PC-9 (cell line): ENCODE measurements at regions not wholly inside any gene's neighbourhood (a gene's known extent, or its start where the extent isn't known, plus 50 kb on each side); places are given as distances from the start of the nearest gene placed in this dataset.
A peak's percentile ranks its signal among the peaks of the same experiment; 100 is the strongest.

ENCODE experiments used
- BruUV-seq: library from RNA; stranded (reverse); fragments of 400-500 nt; replicated peaks from 2 replicates; lab custom pipeline; 2021; lab: Mats Ljungman, UMichigan
- CTCF ChIA-PET: fragments of 300-600 bp; sonication (Branson Sonifier 250); formaldehyde crosslinking; loops from one replicate; lab custom pipeline; 2022; ENCODE audit warnings: antibody characterized with exemption; lab: Charles Lee
- POLR2A ChIA-PET: fragments of 300-600 bp; sonication (Branson Sonifier 250); formaldehyde crosslinking; loops from one replicate; lab custom pipeline; 2022; ENCODE audit warnings: antibody characterized with exemption; ENCODE audit not compliant: unreplicated experiment; lab: Charles Lee
- DNase-seq, 2 experiments: peaks; one replicate each; pipeline versions ENCODE4 v3.0.0 to v3.0.0-alpha.2; 2015 to 2022; ENCODE audit warnings: mixed read lengths in 1 of 2
- H2AFZ ChIP-seq: fragments of 200-600 bp; sonication (generic); 2 replicates; pipeline ENCODE4 v1.8.1; 2017; ENCODE audit warnings: antibody characterized with exemption
- H3F3A ChIP-seq: fragments of 200-600 bp; sonication (generic); 2 replicates; pipeline ENCODE4 v1.8.1; 2017; ENCODE audit warnings: antibody characterized with exemption, mild to moderate bottlenecking, low read depth; ENCODE audit not compliant: insufficient read depth
- H3K27ac ChIP-seq: fragments of 200-600 bp; sonication (generic); 2 replicates; pipeline ENCODE4 v1.6.1; 2016; ENCODE audit warnings: mixed run types
- H3K27me3 ChIP-seq: fragments of 200-600 bp; sonication (generic); 2 replicates; pipeline ENCODE4 v1.6.1; 2016; ENCODE audit warnings: low read depth, mixed run types; ENCODE audit not compliant: insufficient read depth
- H3K36me3 ChIP-seq: fragments of 200-600 bp; sonication (generic); 2 replicates; pipeline ENCODE4 v1.6.1; 2016; ENCODE audit warnings: low read depth, mixed run types
- H3K4me1 ChIP-seq: fragments of 200-600 bp; sonication (generic); replicated peaks from 2 replicates; pipeline ENCODE4 v1.6.1; 2016; ENCODE audit warnings: mixed run types; ENCODE audit not compliant: insufficient read depth
- H3K4me2 ChIP-seq: fragments of 200-600 bp; sonication (generic); 2 replicates; pipeline ENCODE4 v1.6.1; 2017; ENCODE audit warnings: mixed run types
- H3K4me3 ChIP-seq: fragments of 200-600 bp; sonication (generic); 2 replicates; pipeline ENCODE4 v1.6.1; 2016; ENCODE audit warnings: mixed run types
- H3K79me2 ChIP-seq: fragments of 200-600 bp; sonication (generic); 2 replicates; pipeline ENCODE4 v1.6.1; 2017; ENCODE audit warnings: low read depth, mixed run types
- H3K9me2 ChIP-seq: fragments of 200-600 bp; sonication (generic); 2 replicates; pipeline ENCODE4 v1.8.1; 2017; ENCODE audit warnings: mild to moderate bottlenecking; ENCODE audit not compliant: insufficient read depth
- H3K9me3 ChIP-seq: fragments of 200-600 bp; sonication (generic); 2 replicates; pipeline ENCODE4 v1.8.1; 2016; ENCODE audit warnings: low read depth; ENCODE audit not compliant: insufficient read depth
- H4K20me1 ChIP-seq: fragments of 200-600 bp; sonication (generic); 2 replicates; pipeline ENCODE4 v1.8.1; 2017; ENCODE audit not compliant: insufficient read depth
- CTCF ChIP-seq: fragments of 200-600 bp; sonication (generic); conservative IDR thresholded peaks from 2 replicates; pipeline ENCODE4 v1.6.1; 2017; ENCODE audit warnings: mixed run types, antibody characterized with exemption, mild to moderate bottlenecking, moderate library complexity
- EZH2 ChIP-seq: fragments of 200-600 bp; sonication (generic); IDR thresholded peaks from 2 replicates; pipeline ENCODE4 v1.8.0; 2017; ENCODE audit warnings: antibody characterized with exemption, low read depth
- intact Hi-C: fragments of 100-400 bp; cut with micrococcal nuclease; formaldehyde crosslinking; loops from one replicate; pipeline ENCODE4 v1.10.0; 2022; ENCODE audit not compliant: unreplicated experiment

DNA sequence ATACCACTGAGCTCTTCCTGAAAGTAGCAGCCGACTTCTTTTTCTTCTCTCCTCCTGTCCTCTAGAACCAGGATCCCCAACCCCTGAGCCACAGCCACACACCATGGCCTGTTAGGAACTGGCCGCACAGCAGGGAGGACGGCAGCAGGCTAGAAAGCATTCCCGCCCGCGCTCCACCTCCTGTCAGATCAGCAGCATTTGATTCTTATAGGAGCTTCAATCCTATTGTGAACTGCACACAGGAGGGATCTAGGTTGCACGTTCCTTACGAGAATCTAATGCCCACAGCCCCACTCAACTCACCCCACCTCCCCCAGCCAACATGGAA lies 179.1 kb upstream of the SH3BP4 start:
- intact Hi-C loops, result loop anchor here (10.0 kb wide), 1 partner anchor 218 kb away; no protein-coding TSS in a partner anchor
- Histone ChIP-seq H3K4me3 (no peak overlapping the region), H3K4me2 (no peak overlapping the region), H3K9me3 (no peaks in the 10 kb centered on the region), H3K9me2 (no peaks in the 10 kb centered on the region), H3K27me3 (no peaks in the 10 kb centered on the region), H3K79me2 (no peaks in the 10 kb centered on the region), H3K36me3 (no peaks in the 10 kb centered on the region), H3K4me1 (peaks cover 19% of the 10 kb centered on the region), H3K27ac (no peak overlapping the region), H4K20me1 (no peaks in the 10 kb centered on the region), H2AFZ (no peak overlapping the region), H3F3A (no peaks in the 10 kb centered on the region)
- TF ChIP-seq EZH2 (no peak), CTCF (no peak)
- CTCF ChIA-PET, result no interaction called here
- no peak for DNase-seq
- POLR2A ChIA-PET, result interaction anchor here (0.6 kb wide), 2 partner anchors 701 to 1468 kb away, joined by 3 to 4 read pairs; no protein-coding TSS in a partner anchor
- no TSS peak for BruUV-seq

DNA sequence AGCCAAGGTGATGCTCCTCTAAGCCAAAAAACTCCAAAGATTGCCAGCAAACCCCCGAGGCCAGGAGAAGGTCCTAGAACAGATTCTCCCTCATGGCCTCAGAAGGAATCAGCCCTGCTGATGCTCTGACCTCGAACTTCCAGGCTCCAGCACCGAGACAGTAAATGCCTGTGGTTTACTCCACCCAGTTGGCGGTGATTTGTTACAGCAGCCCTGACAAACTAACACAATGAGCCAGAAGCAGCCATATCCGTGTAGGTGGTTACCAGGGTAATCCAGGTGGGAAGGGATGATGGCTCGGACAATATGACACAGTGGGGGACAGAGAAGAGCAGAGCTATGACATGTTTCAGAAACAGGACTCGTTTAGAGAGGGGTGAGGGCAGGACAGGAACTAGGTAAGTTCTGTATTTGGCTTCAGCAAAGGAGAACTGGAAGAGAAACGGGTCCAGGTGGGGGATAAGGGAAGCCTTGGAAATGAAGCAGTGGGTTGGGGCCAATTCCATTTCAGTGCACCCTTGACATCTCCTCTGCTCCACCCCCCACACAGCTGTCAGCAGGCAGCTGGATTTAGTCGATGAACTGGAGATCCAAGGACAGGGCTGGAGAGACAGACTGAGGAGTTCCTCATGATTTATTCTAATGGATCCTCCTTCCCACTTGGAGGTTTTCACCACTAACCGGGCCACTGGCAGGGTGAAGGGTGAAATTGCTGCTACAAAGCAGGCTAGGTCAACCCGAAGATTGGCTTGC lies 179.7 kb upstream of the SH3BP4 start:
- no peaks in the 10 kb centered on the region for H3K9me3 ChIP-seq
- no peak for TF ChIP-seq EZH2
- TF ChIP-seq CTCF, result no peak
- ChIA-PET CTCF (no interaction called here), POLR2A (interaction anchor here (0.6 to 0.7 kb wide), 3 partner anchors 270 to 1468 kb away, joined by 3 to 4 read pairs (median 4); no protein-coding TSS in a partner anchor)
- peaks cover 19% of the 10 kb centered on the region for H3K4me1 ChIP-seq
- H3K27me3 ChIP-seq, result no peaks in the 10 kb centered on the region
- H4K20me1 ChIP-seq, result no peaks in the 10 kb centered on the region
- no peaks in the 10 kb centered on the region for H3K79me2 ChIP-seq
- H3K9me2 ChIP-seq, result no peaks in the 10 kb centered on the region
- H3K4me3 ChIP-seq, result no peak overlapping the region
- H3K4me2 ChIP-seq, result no peak overlapping the region
- no peaks in the 10 kb centered on the region for H3F3A ChIP-seq
- no peak overlapping the region for H2AFZ ChIP-seq
- intact Hi-C loops, result loop anchor here (10.0 kb wide), 1 partner anchor 217 kb away; no protein-coding TSS in a partner anchor
- no peak overlapping the region for H3K27ac ChIP-seq
- H3K36me3 ChIP-seq, result no peaks in the 10 kb centered on the region
- BruUV-seq, result no TSS peak
- DNase-seq, result peak; percentile 68 to 71

DNA sequence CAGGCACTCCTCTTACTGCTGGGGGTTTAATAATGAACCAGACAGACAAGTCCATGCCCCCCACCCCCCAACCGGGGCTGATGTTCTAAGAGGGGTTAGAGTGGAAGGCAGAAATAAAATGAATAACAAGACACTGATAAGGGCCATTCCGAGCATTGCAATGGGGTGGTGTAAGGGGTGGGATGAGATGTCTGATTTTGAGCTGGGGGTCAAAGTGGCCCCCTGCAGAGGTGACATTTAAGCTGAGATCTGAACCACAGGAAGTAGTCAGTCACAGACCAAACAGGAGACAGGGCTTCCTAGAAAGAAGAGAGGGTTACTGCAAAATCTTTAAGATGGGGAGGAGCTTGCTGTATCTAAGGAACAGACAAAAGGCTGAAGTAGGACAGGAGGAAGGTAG lies 180.6 kb upstream of the SH3BP4 start:
- Histone ChIP-seq H3K4me2 (no peak overlapping the region), H3K27ac (no peak overlapping the region)

More for the DNA sequence above, 180.6 kb upstream of the SH3BP4 start:
- intact Hi-C loops, result loop anchor here (10.0 kb wide), 1 partner anchor 216 kb away; no protein-coding TSS in a partner anchor
- Histone ChIP-seq H4K20me1 (no peaks in the 10 kb centered on the region), H3K9me2 (no peaks in the 10 kb centered on the region), H3F3A (no peaks in the 10 kb centered on the region), H3K4me3 (no peak overlapping the region), H3K9me3 (no peaks in the 10 kb centered on the region), H2AFZ (no peak overlapping the region), H3K79me2 (no peaks in the 10 kb centered on the region), H3K36me3 (no peaks in the 10 kb centered on the region), H3K4me1 (peaks cover 19% of the 10 kb centered on the region), H3K27me3 (no peaks in the 10 kb centered on the region)
- ChIA-PET CTCF (no interaction called here), POLR2A (no interaction called here)
- BruUV-seq, result no TSS peak
- TF ChIP-seq CTCF (no peak), EZH2 (no peak)
- no peak for DNase-seq
